Ecto neural progenitor cell (in vitro differentiated cells): ENCODE measurements at regions not wholly inside any gene's neighbourhood (a gene's known extent, or its start where the extent isn't known, plus 50 kb on each side); places are given as distances from the start of the nearest gene placed in this dataset.

ENCODE experiments used
- DNase-seq: peaks from one replicate; pipeline ENCODE4 v3.0.0-alpha.2; 2018; ENCODE audit warnings: low spot score

GRCh38 chr4:140212194-140212593 lies 58.2 kb upstream of the MAML3 start:
- DNase-seq, result no peak

GRCh38 chr4:140211693-140212092 lies 57.7 kb upstream of the MAML3 start:
- DNase-seq, result no peak

GRCh38 chr4:140211161-140211560 lies 57.2 kb upstream of the MAML3 start:
- DNase-seq, result no peak

GRCh38 chr4:140208921-140209320 lies 54.9 kb upstream of the MAML3 start:
- DNase-seq, result no peak
